B cell (primary cell): ENCODE measurements at regions not wholly inside any gene's neighbourhood (a gene's known extent, or its start where the extent isn't known, plus 50 kb on each side); places are given as distances from the start of the nearest gene placed in this dataset.

Experiments
- ATAC-seq: fragments of 200-7000 bp; cut with Tn5 transposase; one replicate; pipeline ENCODE4 v1.10.0; 2021; ENCODE audit warnings: low read depth, mild to moderate bottlenecking, moderate number of reproducible peaks, moderate library complexity
- CTCF ChIA-PET: fragments of 350-600 bp; sonication (Branson Sonifier 250); formaldehyde crosslinking; loops from one replicate; lab custom pipeline; 2021; ENCODE audit warnings: antibody characterized with exemption, inconsistent platforms; lab: Charles Lee
- POLR2A ChIA-PET: fragments of 350-600 bp; sonication (Branson Sonifier 250); formaldehyde crosslinking; loops from one replicate; lab custom pipeline; 2021; ENCODE audit warnings: antibody characterized with exemption; lab: Charles Lee
- DNase-seq: peaks from one replicate; pipeline ENCODE4 v3.0.0; 2013
- H2AFZ ChIP-seq: 2 replicates; pipeline ENCODE4 v1.6.1; 2012; ENCODE audit warnings: mild to moderate bottlenecking, low read depth, low read length; ENCODE audit not compliant: insufficient read depth, poor library complexity, severe bottlenecking
- H3K27ac ChIP-seq, 2 donors: 1 replicate in 1 of 2; 2 replicates in 1 of 2; pipeline ENCODE4 v1.5.1; 2012 to 2013; ENCODE audit warnings: low read length in 2 of 2, mild to moderate bottlenecking in 2 of 2, moderate library complexity in 1 of 2
- H3K27me3 ChIP-seq, 4 experiments: fragments of 200-600 bp in 1 of 4; sonication (generic) in 1 of 4; replicated peaks in 1 of 4; 1 replicate in 2 of 4; 2 replicates in 2 of 4; pipeline versions ENCODE4 v1.6.1 to v1.7.0; 2013 to 2016; ENCODE audit warnings: low read length in 3 of 4, mild to moderate bottlenecking in 2 of 4, mixed read lengths in 1 of 4, moderate library complexity in 1 of 4; ENCODE audit not compliant: insufficient read depth in 4 of 4, control insufficient read depth in 3 of 4; ENCODE audit errors: control extremely low read depth in 1 of 4
- H3K36me3 ChIP-seq, 2 experiments: replicated peaks in 1 of 2; 1 replicate in 1 of 2; 2 replicates in 1 of 2; pipeline versions ENCODE4 v1.6.1 to v1.7.1; 2013; ENCODE audit warnings: low read length in 1 of 2; ENCODE audit not compliant: insufficient read depth in 2 of 2, control insufficient read depth in 1 of 2; ENCODE audit errors: control extremely low read depth in 1 of 2, extremely low read depth in 1 of 2
- H3K4me1 ChIP-seq, 2 donors: fragments of 200-600 bp in 1 of 2; sonication (generic) in 1 of 2; 1 replicate in 1 of 2; 2 replicates in 1 of 2; pipeline versions ENCODE4 v1.5.1 to v1.6.1; 2013 to 2017; ENCODE audit warnings: low read length in 2 of 2; ENCODE audit not compliant: control insufficient read depth in 2 of 2, insufficient read depth in 2 of 2
- H3K4me2 ChIP-seq: replicated peaks from 2 replicates; pipeline ENCODE3; 2012; ENCODE audit warnings: mild to moderate bottlenecking, low read depth, low read length; ENCODE audit not compliant: poor library complexity, severe bottlenecking
- H3K4me3 ChIP-seq, 5 experiments: fragments of 200-600 bp in 1 of 5; sonication (generic) in 1 of 5; 1 replicate in 3 of 5; 2 replicates in 2 of 5; pipeline versions ENCODE4 v1.5.1 to v1.7.0; 2011 to 2016; ENCODE audit warnings: low read length in 4 of 5, mild to moderate bottlenecking in 4 of 5, low read depth in 2 of 5, control low read depth in 1 of 5, moderate library complexity in 1 of 5; ENCODE audit not compliant: insufficient read depth in 1 of 5; ENCODE audit errors: control extremely low read depth in 1 of 5, extremely low read depth in 1 of 5
- H3K79me2 ChIP-seq: fragments of 200-600 bp; sonication (generic); one replicate; pipeline ENCODE4 v1.6.0; 2016; ENCODE audit warnings: low read length; ENCODE audit not compliant: control insufficient read depth, insufficient read depth
- H3K9ac ChIP-seq: fragments of 200-600 bp; sonication (generic); 2 replicates; pipeline ENCODE4 v1.6.1; 2017; ENCODE audit warnings: mild to moderate bottlenecking, low read length, moderate library complexity
- H3K9me3 ChIP-seq, 3 donors: one replicate each; pipeline versions ENCODE4 v1.6.1 to v1.7.1; 2013; ENCODE audit warnings: low read length in 2 of 3; ENCODE audit not compliant: control insufficient read depth in 2 of 3, insufficient read depth in 1 of 3; ENCODE audit errors: control extremely low read depth in 1 of 3
- H4K20me1 ChIP-seq: 2 replicates; pipeline ENCODE4 v1.6.0; 2012; ENCODE audit warnings: mild to moderate bottlenecking, low read length; ENCODE audit not compliant: insufficient read depth, control insufficient read depth, poor library complexity, severe bottlenecking
- H3K27ac Mint-ChIP-seq: one replicate; pipeline ENCODE4 v1.8.0; 2021; ENCODE audit warnings: mixed read lengths
- H3K27me3 Mint-ChIP-seq: one replicate; pipeline ENCODE4 v1.8.0; 2021; ENCODE audit warnings: mixed read lengths
- H3K4me1 Mint-ChIP-seq: one replicate; pipeline ENCODE4 v1.8.0; 2021; ENCODE audit warnings: mixed read lengths
- H3K4me3 Mint-ChIP-seq: one replicate; pipeline ENCODE4 v1.8.0; 2021; ENCODE audit warnings: mixed read lengths
- H3K9me3 Mint-ChIP-seq: one replicate; pipeline ENCODE4 v1.8.0; 2022; ENCODE audit warnings: mixed read lengths; ENCODE audit not compliant: insufficient read depth
- EZH2 ChIP-seq: IDR thresholded peaks from 2 replicates; pipeline ENCODE4 v1.6.1; 2012; ENCODE audit warnings: borderline replicate concordance, low read depth, mild to moderate bottlenecking, moderate library complexity, low read length; ENCODE audit not compliant: insufficient read depth, poor library complexity, severe bottlenecking
- WGBS: methylation state at CpG from one replicate; pipeline ENCODE4 v1.1.5; 2013; ENCODE audit warnings: missing lambda C conversion rate; ENCODE audit not compliant: insufficient coverage; 5-methylcytosine and 5-hydroxymethylcytosine counted together
- intact Hi-C: fragments of 100-400 bp; cut with micrococcal nuclease; formaldehyde crosslinking; loops from one replicate; pipeline ENCODE4 v1.10.0; 2022
- TF ChIP-seq, protein P1 (sequence below): fragments of 200-600 bp; IDR thresholded peaks from one replicate; pipeline ENCODE4 v1.8.0; 2022; ENCODE audit warnings: antibody characterized with exemption, mild to moderate bottlenecking

GRCh38 chr6:90829311-90829710 is 242.4 kb upstream of the MAP3K7 start:
- peaks cover 3% of the 10 kb centered on the region for H3K9me3 Mint-ChIP-seq

GRCh38 chr6:90820436-90820835 is 233.6 kb upstream of the MAP3K7 start:
- H3K27me3 Mint-ChIP-seq, result no peaks in the 10 kb centered on the region
- no peak overlapping the region for H3K9ac ChIP-seq
- ChIA-PET POLR2A (no interaction called here), CTCF (no interaction called here)
- H3K27ac ChIP-seq, result no peak overlapping the region
- H3K9me3 Mint-ChIP-seq, result no peaks in the 10 kb centered on the region
- no peak overlapping the region for H3K4me3 Mint-ChIP-seq
- no peaks in the 10 kb centered on the region for H3K4me1 ChIP-seq
- H3K4me3 ChIP-seq, result no peak overlapping the region
- no peaks in the 10 kb centered on the region for H3K27me3 ChIP-seq
- DNase-seq (no peak), ATAC-seq (no peak)
- H2AFZ ChIP-seq, result no peak overlapping the region
- H4K20me1 ChIP-seq, result no peaks in the 10 kb centered on the region
- H3K4me2 ChIP-seq, result no peak overlapping the region
- H3K9me3 ChIP-seq, result peaks cover 0 to 3% (median 0%) of the 10 kb centered on the region in 3 donors
- no peak for TF ChIP-seq EZH2
- TF ChIP-seq, protein P1, sequence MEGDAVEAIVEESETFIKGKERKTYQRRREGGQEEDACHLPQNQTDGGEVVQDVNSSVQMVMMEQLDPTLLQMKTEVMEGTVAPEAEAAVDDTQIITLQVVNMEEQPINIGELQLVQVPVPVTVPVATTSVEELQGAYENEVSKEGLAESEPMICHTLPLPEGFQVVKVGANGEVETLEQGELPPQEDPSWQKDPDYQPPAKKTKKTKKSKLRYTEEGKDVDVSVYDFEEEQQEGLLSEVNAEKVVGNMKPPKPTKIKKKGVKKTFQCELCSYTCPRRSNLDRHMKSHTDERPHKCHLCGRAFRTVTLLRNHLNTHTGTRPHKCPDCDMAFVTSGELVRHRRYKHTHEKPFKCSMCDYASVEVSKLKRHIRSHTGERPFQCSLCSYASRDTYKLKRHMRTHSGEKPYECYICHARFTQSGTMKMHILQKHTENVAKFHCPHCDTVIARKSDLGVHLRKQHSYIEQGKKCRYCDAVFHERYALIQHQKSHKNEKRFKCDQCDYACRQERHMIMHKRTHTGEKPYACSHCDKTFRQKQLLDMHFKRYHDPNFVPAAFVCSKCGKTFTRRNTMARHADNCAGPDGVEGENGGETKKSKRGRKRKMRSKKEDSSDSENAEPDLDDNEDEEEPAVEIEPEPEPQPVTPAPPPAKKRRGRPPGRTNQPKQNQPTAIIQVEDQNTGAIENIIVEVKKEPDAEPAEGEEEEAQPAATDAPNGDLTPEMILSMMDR, result no peak
- no peaks in the 10 kb centered on the region for H3K4me1 Mint-ChIP-seq
- H3K27ac Mint-ChIP-seq, result no peak overlapping the region
- intact Hi-C loops, result no loop called here
- H3K36me3 ChIP-seq, result no peaks in the 10 kb centered on the region
- no peaks in the 10 kb centered on the region for H3K79me2 ChIP-seq

More at GRCh38 chr6:90829311-90829710, 242.4 kb upstream of the MAP3K7 start:
- no peaks in the 10 kb centered on the region for H3K4me1 ChIP-seq
- no peaks in the 10 kb centered on the region for H3K27me3 ChIP-seq
- Mint-ChIP-seq H3K4me3 (no peak overlapping the region), H3K27ac (no peak overlapping the region), H3K27me3 (peaks cover 16% of the 10 kb centered on the region), H3K4me1 (no peaks in the 10 kb centered on the region)
- CTCF ChIA-PET, result no interaction called here
- H3K36me3 ChIP-seq, result no peaks in the 10 kb centered on the region
- H4K20me1 ChIP-seq, result no peaks in the 10 kb centered on the region
- peaks cover 0 to 7% (median 1%) of the 10 kb centered on the region in 3 donors for H3K9me3 ChIP-seq
- no peak overlapping the region for H3K4me2 ChIP-seq
- no CpG with 5 or more reads among the region's 2 CpGs for WGBS
- no peak overlapping the region for H2AFZ ChIP-seq
- H3K4me3 ChIP-seq, result no peak overlapping the region
- no peak overlapping the region for H3K9ac ChIP-seq
- ATAC-seq (no peak), DNase-seq (no peak)
- POLR2A ChIA-PET, result no interaction called here
- intact Hi-C loops, result no loop called here
- no peak overlapping the region for H3K27ac ChIP-seq
- TF ChIP-seq, protein P1, result no peak
- no peak for TF ChIP-seq EZH2
- no peaks in the 10 kb centered on the region for H3K79me2 ChIP-seq
